ENCODE measurements at regions not wholly inside any gene's neighbourhood (a gene's known extent, or its start where the extent isn't known, plus 50 kb on each side); places are given as distances from the start of the nearest gene placed in this dataset.

DNA sequence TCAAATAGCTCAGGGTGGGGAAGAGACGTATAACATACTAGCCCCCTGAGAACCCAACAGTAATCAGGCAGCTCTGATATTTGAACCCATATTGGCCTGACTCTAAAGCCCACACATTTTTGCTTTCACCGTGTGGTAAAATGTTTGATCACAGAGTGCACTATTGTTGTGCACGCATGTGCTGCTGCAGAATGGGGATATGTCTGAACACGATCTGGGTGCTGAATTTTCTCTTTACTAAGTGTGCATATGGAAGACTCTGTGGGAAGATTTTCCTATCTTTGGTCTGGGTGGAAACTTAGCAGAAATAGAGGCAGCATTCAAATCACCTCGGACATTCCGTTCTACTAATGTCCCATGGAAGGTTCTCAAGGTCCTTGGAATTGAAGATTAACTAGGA is 800.1 kb downstream of the TFAP2A start:
- no peak overlapping the region for H3K4ac ChIP-seq (ENCODE audit: low read depth, low read length)
- no peak overlapping the region for H3K23ac ChIP-seq (ENCODE audit: insufficient read length, low read depth, low read length)
- H3T11ph ChIP-seq (ENCODE audit: low read length) = no peak overlapping the region
- no peaks in the 10 kb centered on the region for H3K79me2 ChIP-seq (ENCODE audit: insufficient read depth, low read length)
- H3K18ac ChIP-seq (ENCODE audit: insufficient read length, low read depth, low read length) = no peak overlapping the region
- H3K27ac Mint-ChIP-seq = no peak overlapping the region
- H2AFZ ChIP-seq (ENCODE audit: low read length) = no peak overlapping the region
- no peaks in the 10 kb centered on the region for H4K20me1 ChIP-seq (ENCODE audit: control insufficient read depth, insufficient read depth, insufficient read length)
- H2BK120ac ChIP-seq (ENCODE audit: low read depth, low read length, poor library complexity, severe bottlenecking) = no peak overlapping the region
- H3K27ac ChIP-seq (ENCODE audit: insufficient read length, low read depth, low read length) = no peak overlapping the region
- H4K5ac ChIP-seq (ENCODE audit: insufficient read length, low read depth, low read length) = no peak overlapping the region
- TF ChIP-seq, protein P1, sequence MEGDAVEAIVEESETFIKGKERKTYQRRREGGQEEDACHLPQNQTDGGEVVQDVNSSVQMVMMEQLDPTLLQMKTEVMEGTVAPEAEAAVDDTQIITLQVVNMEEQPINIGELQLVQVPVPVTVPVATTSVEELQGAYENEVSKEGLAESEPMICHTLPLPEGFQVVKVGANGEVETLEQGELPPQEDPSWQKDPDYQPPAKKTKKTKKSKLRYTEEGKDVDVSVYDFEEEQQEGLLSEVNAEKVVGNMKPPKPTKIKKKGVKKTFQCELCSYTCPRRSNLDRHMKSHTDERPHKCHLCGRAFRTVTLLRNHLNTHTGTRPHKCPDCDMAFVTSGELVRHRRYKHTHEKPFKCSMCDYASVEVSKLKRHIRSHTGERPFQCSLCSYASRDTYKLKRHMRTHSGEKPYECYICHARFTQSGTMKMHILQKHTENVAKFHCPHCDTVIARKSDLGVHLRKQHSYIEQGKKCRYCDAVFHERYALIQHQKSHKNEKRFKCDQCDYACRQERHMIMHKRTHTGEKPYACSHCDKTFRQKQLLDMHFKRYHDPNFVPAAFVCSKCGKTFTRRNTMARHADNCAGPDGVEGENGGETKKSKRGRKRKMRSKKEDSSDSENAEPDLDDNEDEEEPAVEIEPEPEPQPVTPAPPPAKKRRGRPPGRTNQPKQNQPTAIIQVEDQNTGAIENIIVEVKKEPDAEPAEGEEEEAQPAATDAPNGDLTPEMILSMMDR (conservative IDR thresholded peaks at IDR 0.05) = no peak
- H3K9me3 Mint-ChIP-seq = no peaks in the 10 kb centered on the region; a peak in 1 of 5 replicates
- no peaks in the 10 kb centered on the region for H3K79me1 ChIP-seq (ENCODE audit: insufficient read depth, low read depth, low read length, poor library complexity, severe bottlenecking)
- H3K36me3 Mint-ChIP-seq (ENCODE audit: insufficient read depth in 1 of 3, low read depth in 3 of 3) = no peaks in the 10 kb centered on the region
- no peak overlapping the region for H3K4me2 ChIP-seq (ENCODE audit: insufficient read depth, insufficient read length, low read length)
- H3K56ac ChIP-seq (ENCODE audit: insufficient read length, low read depth, low read length) = no peak overlapping the region
- no peak overlapping the region for H4K91ac ChIP-seq (ENCODE audit: insufficient read length, low read depth, low read length)
- peaks cover 0 to 7% of the 10 kb centered on the region in 2 experiments; a peak in 1 of 4 replicates for H3K4me1 Mint-ChIP-seq
- H4K8ac ChIP-seq (replicated peaks; ENCODE audit: insufficient read length, low read depth, low read length) = no peak overlapping the region
- H2BK15ac ChIP-seq (ENCODE audit: low read depth, low read length) = no peak overlapping the region
- no peak overlapping the region for H2BK5ac ChIP-seq (ENCODE audit: insufficient read length, low read length)
- H3K14ac ChIP-seq (ENCODE audit: insufficient read depth, low read length) = no peak overlapping the region
- no CpG with 5 or more reads among the region's 6 CpGs for WGBS (ENCODE audit: extremely low coverage, insufficient read length, low lambda C conversion rate)
- H3K9me3 ChIP-seq (ENCODE audit: control insufficient read depth, low read depth, low read length) = no peaks in the 10 kb centered on the region
- no peak overlapping the region for H3K4me3 Mint-ChIP-seq
- no peak overlapping the region for H2AK5ac ChIP-seq (ENCODE audit: insufficient read length, low read length)
- no peaks in the 10 kb centered on the region for H3K27me3 ChIP-seq (ENCODE audit: insufficient read depth, low read length)
- no peaks in the 10 kb centered on the region for H3K27me3 Mint-ChIP-seq (ENCODE audit: low read depth)
- H2BK20ac ChIP-seq (ENCODE audit: low read depth, low read length, poor library complexity, severe bottlenecking) = peak overlapping the region; percentile 27
- H3K4me1 ChIP-seq (ENCODE audit: insufficient read depth, low read length) = no peaks in the 10 kb centered on the region
- no peak overlapping the region for H2BK12ac ChIP-seq (ENCODE audit: insufficient read length, low read depth, low read length)
- no peaks in the 10 kb centered on the region for H3K23me2 ChIP-seq (ENCODE audit: insufficient read length, low read depth, low read length, poor library complexity, severe bottlenecking)
- no peak overlapping the region for H3K9ac ChIP-seq (ENCODE audit: extremely low read depth, insufficient read length, low read length)
- DNase-seq = no peak

All from H9 (cell line).